ENCODE measurements at regions not wholly inside any gene's neighbourhood (a gene's known extent, or its start where the extent isn't known, plus 50 kb on each side); places are given as distances from the start of the nearest gene placed in this dataset.

DNA sequence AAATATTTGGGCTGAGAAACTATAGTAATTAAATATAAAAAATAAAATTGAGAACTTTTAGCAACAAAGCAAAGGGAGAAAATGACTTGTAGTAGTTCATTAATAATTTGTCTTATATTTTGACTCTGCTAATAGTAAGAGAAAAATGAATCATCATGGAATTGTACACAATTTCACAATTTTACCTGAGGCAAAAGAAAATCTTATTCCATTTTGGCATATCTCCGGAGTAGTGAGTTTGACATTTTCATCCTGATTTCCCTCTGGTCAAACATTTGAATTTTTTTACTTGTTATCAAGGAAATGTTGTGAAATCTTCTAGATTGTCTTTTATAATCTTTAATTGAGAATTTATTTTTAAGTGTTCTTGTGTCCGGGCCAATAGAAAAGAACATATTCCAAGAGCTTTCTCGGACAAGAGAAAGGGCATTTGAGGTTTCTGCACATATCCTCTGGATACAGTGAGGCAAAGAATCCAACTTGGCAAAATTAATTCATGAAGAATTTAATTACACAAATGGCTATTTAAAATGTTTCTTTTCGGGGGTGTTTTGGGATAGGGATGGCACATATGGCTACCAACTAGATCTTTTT, 89.3 kb upstream of the IGSF10 start:
- no peak overlapping the region for H3K4me2 ChIP-seq
- ChIA-PET POLR2A (ENCODE audit: unreplicated experiment) (no interaction called here), CTCF (no interaction called here)
- no peaks in the 10 kb centered on the region for H4K20me1 ChIP-seq (ENCODE audit: insufficient read depth)
- no peaks in the 10 kb centered on the region; the same call in 1 of the 2 replicates for H3K4me1 ChIP-seq (replicated peaks; ENCODE audit: insufficient read depth)
- no peaks in the 10 kb centered on the region for H3K27me3 ChIP-seq (ENCODE audit: insufficient read depth, low read depth)
- DNase-seq = no peak
- no peaks in the 10 kb centered on the region for H3K9me3 ChIP-seq (ENCODE audit: insufficient read depth, low read depth)
- 0 out of 2 replicates have a peak, but pooled peaks cover 3% of the 10 kb centered on the region for H3F3A ChIP-seq (ENCODE audit: insufficient read depth, low read depth)
- no peak overlapping the region for H3K4me3 ChIP-seq
- H3K27ac ChIP-seq = no peak overlapping the region
- H3K36me3 ChIP-seq (ENCODE audit: low read depth) = no peaks in the 10 kb centered on the region
- H3K9me2 ChIP-seq (ENCODE audit: insufficient read depth) = 0 out of 2 replicates have a peak, but pooled peaks cover 7% of the 10 kb centered on the region
- no peak overlapping the region for H2AFZ ChIP-seq
- no TSS peak for BruUV-seq (replicated peaks)
- TF ChIP-seq, protein P1, sequence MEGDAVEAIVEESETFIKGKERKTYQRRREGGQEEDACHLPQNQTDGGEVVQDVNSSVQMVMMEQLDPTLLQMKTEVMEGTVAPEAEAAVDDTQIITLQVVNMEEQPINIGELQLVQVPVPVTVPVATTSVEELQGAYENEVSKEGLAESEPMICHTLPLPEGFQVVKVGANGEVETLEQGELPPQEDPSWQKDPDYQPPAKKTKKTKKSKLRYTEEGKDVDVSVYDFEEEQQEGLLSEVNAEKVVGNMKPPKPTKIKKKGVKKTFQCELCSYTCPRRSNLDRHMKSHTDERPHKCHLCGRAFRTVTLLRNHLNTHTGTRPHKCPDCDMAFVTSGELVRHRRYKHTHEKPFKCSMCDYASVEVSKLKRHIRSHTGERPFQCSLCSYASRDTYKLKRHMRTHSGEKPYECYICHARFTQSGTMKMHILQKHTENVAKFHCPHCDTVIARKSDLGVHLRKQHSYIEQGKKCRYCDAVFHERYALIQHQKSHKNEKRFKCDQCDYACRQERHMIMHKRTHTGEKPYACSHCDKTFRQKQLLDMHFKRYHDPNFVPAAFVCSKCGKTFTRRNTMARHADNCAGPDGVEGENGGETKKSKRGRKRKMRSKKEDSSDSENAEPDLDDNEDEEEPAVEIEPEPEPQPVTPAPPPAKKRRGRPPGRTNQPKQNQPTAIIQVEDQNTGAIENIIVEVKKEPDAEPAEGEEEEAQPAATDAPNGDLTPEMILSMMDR (conservative IDR thresholded peaks at IDR 0.05) = no peak
- no peak for TF ChIP-seq EZH2 (IDR thresholded peaks at IDR 0.05; ENCODE audit: low read depth)
- H3K79me2 ChIP-seq (ENCODE audit: low read depth) = no peaks in the 10 kb centered on the region
- intact Hi-C loops (cut with micrococcal nuclease; ENCODE audit: unreplicated experiment) = no loop called here

DNA sequence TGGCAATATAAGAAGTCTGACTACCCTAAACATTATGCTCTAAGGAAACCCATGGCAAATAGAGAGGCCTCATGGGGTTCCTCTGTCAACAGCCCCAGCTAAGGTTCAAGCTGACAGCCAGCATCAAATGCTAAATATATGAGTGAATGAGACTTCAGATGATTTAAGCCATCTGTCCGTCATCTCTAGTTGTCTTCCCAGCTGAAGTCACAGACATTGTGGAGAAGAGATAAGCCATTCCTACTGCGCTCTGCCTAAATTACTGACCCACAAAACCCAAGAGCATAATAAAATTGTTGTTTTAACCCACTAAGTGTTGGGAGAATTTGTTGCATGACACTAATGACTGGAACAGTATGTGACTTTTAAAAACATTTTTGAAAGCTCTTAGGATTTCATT, 87.3 kb upstream of the IGSF10 start:
- BruUV-seq (replicated peaks) = no TSS peak
- Histone ChIP-seq H3K9me3 (ENCODE audit: insufficient read depth, low read depth) (no peaks in the 10 kb centered on the region), H3K4me3 (no peak overlapping the region), H3K4me1 (replicated peaks; ENCODE audit: insufficient read depth) (peaks cover 8% of the 10 kb centered on the region), H3K27ac (no peak overlapping the region), H3K36me3 (ENCODE audit: low read depth) (no peaks in the 10 kb centered on the region), H3F3A (ENCODE audit: insufficient read depth, low read depth) (0 out of 2 replicates have a peak, but pooled peaks cover 3% of the 10 kb centered on the region), H3K4me2 (no peak overlapping the region), H3K9me2 (ENCODE audit: insufficient read depth) (0 out of 2 replicates have a peak, but pooled peaks cover 10% of the 10 kb centered on the region), H3K79me2 (ENCODE audit: low read depth) (no peaks in the 10 kb centered on the region), H2AFZ (no peak overlapping the region), H4K20me1 (ENCODE audit: insufficient read depth) (no peaks in the 10 kb centered on the region), H3K27me3 (ENCODE audit: insufficient read depth, low read depth) (no peaks in the 10 kb centered on the region)
- intact Hi-C loops (cut with micrococcal nuclease; ENCODE audit: unreplicated experiment) = no loop called here
- ChIA-PET CTCF (no interaction called here), POLR2A (ENCODE audit: unreplicated experiment) (no interaction called here)
- TF ChIP-seq EZH2 (IDR thresholded peaks at IDR 0.05; ENCODE audit: low read depth) = no peak
- TF ChIP-seq, protein P1 (conservative IDR thresholded peaks at IDR 0.05) = no peak
- DNase-seq = no peak

DNA sequence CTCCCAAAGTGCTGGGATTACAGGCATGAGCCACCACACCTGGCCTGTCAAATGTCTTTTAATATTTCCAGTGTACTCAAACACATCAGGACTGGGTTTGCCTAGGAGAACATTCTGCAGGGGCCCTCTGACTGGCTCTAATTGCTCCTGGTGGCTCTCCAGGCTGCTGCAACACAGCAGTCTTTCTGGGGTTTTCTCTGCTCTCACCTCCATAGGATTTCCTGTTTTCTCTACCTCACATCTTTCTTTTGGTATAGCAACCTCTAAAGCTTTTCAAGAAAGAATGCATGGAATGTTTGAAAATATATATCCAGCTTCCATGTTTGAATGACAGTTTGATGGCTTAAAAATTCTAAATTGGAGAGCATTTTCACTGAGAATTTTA, 83.3 kb upstream of the IGSF10 start:
- POLR2A ChIA-PET (ENCODE audit: unreplicated experiment) = interaction anchor here (0.7 kb wide), 2 partner anchors 62 to 238 kb away, joined by 3 to 11 read pairs; no protein-coding TSS in a partner anchor
- Histone ChIP-seq H4K20me1 (ENCODE audit: insufficient read depth) (no peaks in the 10 kb centered on the region; the same call in 1 of the 2 replicates), H2AFZ (no peak overlapping the region), H3K9me3 (ENCODE audit: insufficient read depth, low read depth) (no peaks in the 10 kb centered on the region), H3K79me2 (ENCODE audit: low read depth) (no peaks in the 10 kb centered on the region), H3F3A (ENCODE audit: insufficient read depth, low read depth) (no peaks in the 10 kb centered on the region), H3K36me3 (ENCODE audit: low read depth) (no peaks in the 10 kb centered on the region), H3K4me2 (no peak overlapping the region), H3K27ac (0 out of 2 replicates have a peak overlapping the region, but pooled peaks have one; percentile 47), H3K4me1 (replicated peaks; ENCODE audit: insufficient read depth) (peaks cover 8% of the 10 kb centered on the region), H3K27me3 (ENCODE audit: insufficient read depth, low read depth) (no peaks in the 10 kb centered on the region), H3K4me3 (no peak overlapping the region), H3K9me2 (ENCODE audit: insufficient read depth) (0 out of 2 replicates have a peak, but pooled peaks cover 3% of the 10 kb centered on the region)
- no peak for TF ChIP-seq EZH2 (IDR thresholded peaks at IDR 0.05; ENCODE audit: low read depth)
- TF ChIP-seq, protein P1 (conservative IDR thresholded peaks at IDR 0.05) = no peak
- no peak for DNase-seq
- intact Hi-C loops (cut with micrococcal nuclease; ENCODE audit: unreplicated experiment) = no loop called here
- CTCF ChIA-PET = no interaction called here
- BruUV-seq (replicated peaks) = no TSS peak

Measured in PC-9 (cell line).